Superior temporal gyrus (tissue), 1 donor: ENCODE measurements at regions not wholly inside any gene's neighbourhood (a gene's known extent, or its start where the extent isn't known, plus 50 kb on each side); places are given as distances from the start of the nearest gene placed in this dataset.

Source experiments
- DNase-seq: peaks from one replicate; pipeline ENCODE4 v3.0.0-alpha.2; 2016; ENCODE audit errors: extremely low spot score

DNA sequence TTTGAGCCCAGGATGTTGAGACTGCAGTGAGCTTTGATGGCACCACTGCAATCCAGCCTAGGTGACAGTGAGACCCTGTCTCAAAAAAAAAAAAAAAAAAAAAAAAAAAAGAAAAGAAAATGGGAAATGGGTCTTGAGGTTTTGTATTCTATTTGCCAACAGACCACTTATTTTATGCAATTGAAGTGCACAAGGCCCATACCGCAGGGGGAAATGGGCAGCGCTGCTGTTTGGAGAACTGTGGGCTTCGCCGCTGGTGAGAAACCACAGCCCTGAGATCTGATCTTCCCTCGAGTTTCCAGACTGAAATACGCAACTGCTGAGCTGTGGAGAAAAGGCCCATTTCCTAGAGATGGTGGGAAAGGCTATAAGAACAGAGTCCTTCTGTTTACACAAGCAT, 512.0 kb downstream of the TCERG1L start:
- DNase-seq, result no peak

- no peak for DNase-seq
These were observed 511.2 kb downstream of the TCERG1L start for GRCh38 chr10:130800281-130800680.

- DNase-seq, result no peak
These were observed 510.2 kb downstream of the TCERG1L start for GRCh38 chr10:130801276-130801675.

- no peak for DNase-seq
These were observed 509.7 kb downstream of the TCERG1L start for GRCh38 chr10:130801784-130802183.

GRCh38 chr10:130802301-130802700, 509.2 kb downstream of the TCERG1L start:
- DNase-seq, result no peak

DNA sequence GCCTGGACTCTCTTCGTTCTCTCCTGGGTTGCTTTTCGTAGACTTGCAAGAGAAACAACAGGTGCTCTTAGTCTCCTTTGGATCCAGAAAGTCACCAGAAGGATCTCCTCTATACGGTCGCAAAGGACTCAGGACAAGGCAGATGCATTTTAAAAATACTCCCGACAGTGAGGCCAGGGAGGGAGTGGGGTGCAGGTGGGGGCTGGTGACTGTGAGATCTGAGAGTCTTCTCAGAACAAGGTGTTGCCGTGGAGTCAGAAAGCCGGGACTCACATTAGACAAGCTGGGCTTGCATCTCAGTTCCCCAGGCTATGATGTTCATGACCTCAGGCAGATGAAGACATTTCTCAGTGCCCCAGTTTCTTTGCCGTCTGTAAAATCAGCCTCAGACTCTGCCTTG, 507.2 kb downstream of the TCERG1L start:
- DNase-seq, result no peak

- DNase-seq, result no peak
These were observed 506.5 kb downstream of the TCERG1L start for GRCh38 chr10:130804778-130805634.

GRCh38 chr10:130805635-130806030, 505.9 kb downstream of the TCERG1L start:
- no peak for DNase-seq

- no peak for DNase-seq
These were observed 505.1 kb downstream of the TCERG1L start for GRCh38 chr10:130806426-130806825.

GRCh38 chr10:130807096-130807495, 504.4 kb downstream of the TCERG1L start:
- DNase-seq, result no peak

- no peak for DNase-seq
These were observed 503.8 kb downstream of the TCERG1L start for GRCh38 chr10:130807721-130808120.

DNA sequence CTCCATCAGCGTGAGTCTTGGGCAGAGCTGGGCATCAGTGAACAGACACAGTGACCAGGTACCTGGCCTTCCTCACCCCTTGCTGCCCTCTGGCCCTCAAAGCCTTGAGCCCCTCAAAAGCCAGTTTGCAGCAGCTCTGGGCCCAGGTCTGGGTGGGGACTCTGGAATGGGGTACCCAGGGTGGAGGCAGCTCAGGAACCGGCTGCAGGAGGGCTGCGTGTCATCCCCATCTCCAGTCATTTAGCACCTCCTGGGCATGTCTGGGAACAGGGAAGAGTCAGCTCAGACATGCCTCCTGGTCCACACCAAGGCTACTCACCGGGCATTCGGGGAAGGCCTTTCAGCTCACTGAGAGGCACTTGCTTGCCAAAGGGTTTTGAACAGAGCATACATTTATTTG, 503.3 kb downstream of the TCERG1L start:
- no peak for DNase-seq

DNA sequence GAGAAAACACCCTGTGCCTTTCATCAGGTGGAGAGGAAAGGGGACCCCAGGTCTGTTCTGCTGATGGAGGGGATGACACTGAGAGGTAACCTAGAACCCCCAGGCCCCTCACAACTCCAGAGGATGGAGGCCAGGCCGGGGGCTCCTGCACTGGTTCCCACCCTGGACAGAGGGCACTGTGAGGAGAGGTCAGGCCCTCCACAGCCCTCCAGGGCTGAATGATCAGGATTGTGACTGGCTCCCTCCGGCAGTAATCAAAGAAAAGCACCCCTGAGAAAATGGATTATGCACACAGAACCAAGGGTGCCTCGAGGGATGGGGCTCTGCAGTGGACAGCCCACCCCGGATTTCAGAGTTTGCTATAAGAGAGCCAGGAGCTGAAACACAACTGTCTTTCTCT, 502.8 kb downstream of the TCERG1L start:
- DNase-seq, result no peak

DNA sequence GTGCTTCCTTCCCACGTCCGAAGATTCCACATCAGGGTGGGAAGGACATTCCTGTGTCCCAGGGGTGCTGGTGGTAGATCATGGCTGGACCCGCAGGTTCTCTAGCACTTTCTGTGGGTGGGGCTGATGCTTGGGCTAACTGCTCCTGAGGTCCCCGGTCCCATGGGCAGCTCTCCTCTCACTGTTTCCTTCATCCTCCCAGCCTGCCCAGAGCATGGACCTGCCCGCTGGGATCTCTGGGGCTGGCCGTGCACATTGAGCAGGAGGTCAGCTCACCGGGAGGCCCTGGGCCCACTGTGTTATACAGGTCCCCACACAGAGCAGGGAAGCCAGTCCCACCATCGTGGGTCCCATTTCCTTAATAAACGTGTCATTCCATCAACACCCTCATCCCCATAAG, 502.3 kb downstream of the TCERG1L start:
- DNase-seq, result no peak

- no peak for DNase-seq
These were observed 501.6 kb downstream of the TCERG1L start for GRCh38 chr10:130809761-130810515.

GRCh38 chr10:130810856-130811255, 500.7 kb downstream of the TCERG1L start:
- no peak for DNase-seq

GRCh38 chr10:130812381-130813148, 499.0 kb downstream of the TCERG1L start:
- DNase-seq, result no peak

GRCh38 chr10:130814610-130815009, 496.9 kb downstream of the TCERG1L start:
- no peak for DNase-seq

DNA sequence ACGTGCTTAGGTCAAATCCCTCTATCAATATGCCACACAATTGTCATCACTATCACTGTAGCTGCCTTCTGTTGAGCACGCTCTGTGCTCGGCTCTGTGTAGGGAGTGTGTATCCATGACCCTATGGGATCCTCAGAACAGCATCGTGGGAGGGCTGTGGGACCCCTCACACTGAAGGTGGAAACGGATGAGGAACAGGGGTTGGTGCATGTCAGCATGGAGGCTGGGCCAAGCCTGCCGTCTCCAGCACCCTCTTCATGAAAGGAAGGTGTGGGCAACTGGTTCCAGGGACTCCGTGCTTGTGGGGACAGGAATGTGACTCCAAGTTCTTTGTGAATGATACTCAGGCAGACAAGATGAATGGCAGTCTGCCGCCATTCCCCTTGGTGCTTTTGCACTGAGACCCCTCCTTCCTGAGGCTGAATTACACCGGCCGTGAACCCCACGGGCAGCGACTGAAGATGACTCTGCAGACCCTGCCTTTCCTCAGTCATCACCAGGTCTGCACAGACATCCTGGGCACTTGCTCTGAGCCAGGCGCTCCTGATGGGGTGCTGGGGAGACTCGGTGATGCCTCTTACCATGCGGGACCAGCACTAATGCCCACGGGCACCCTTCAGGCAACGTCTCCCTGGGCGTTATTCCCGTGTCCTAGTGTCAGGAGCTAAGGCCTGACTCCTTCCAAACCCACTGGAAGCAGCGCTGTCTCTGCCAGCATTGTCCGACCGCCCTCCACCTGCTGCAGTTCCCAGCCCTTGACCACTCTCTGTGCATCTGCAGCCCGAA, 495.2 kb downstream of the TCERG1L start:
- no peak for DNase-seq

- peak; percentile 14 for DNase-seq
These were observed 494.4 kb downstream of the TCERG1L start for GRCh38 chr10:130817046-130817624.

DNA sequence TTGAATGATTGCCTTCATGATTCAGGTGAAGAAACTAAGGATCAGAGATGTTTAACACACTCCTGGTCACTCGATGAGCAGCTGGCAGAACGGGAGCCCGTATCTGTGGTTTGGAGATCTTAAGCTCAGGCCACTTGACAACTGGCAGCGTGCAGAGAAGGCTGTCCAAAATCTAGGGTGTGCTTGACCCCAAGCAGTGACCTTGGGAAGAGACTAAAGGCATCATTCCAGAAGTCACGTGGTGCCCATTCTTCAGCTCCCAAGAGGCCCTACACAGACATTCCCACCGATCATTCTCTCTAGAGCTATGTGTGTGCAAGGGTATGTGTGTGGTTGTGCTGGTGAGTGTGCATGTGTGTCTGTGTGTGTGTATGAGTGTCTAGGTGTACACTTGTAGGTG, 493.8 kb downstream of the TCERG1L start:
- no peak for DNase-seq
